ENCODE measurements at regions not wholly inside any gene's neighbourhood (a gene's known extent, or its start where the extent isn't known, plus 50 kb on each side); places are given as distances from the start of the nearest gene placed in this dataset.
"Not testable (repeated sequence)": the region's sequence is repeated elsewhere in the genome, so short reads cannot be mapped to it uniquely, and the experiment has no call there.

DNA sequence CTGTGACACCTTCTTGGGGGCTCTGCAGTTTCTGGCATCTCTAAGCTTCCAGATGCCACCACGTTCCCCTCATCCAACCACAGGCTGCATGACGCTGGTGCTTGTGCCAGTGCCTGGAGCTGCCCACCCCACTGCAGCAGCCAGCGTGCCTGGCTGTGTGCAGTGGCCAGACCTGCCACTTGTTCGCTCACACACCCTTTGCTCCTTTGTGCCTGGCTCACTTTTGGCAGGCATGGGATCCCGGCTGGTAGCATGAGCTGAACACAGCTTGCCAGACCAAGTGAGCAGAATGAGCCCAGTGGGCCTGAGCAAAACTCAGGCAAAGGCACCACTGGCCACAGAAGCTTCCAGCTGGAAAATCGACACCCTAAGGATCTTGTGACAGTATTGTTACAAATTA lies 562.9 kb upstream of the ACO1 start:
- no peak for DNase-seq

DNA sequence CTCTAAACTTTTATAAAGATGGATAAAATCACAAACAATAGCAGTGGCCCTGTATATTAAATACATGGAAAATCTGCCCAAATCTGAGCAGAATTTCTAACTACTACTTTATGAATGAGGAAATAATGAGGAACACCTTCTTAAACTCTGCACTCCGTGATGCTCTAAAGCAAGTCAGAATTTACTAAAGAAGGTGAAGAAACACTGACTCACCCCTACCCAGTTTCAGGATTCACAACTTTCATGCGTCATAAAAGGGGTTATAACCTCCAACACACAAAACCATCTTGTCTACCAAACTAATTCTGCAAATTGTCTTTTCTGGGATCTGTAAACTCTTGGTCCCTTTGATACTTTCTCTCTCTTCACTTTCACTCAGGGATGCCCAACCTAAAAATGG lies 561.1 kb upstream of the ACO1 start:
- no peak for DNase-seq

DNA sequence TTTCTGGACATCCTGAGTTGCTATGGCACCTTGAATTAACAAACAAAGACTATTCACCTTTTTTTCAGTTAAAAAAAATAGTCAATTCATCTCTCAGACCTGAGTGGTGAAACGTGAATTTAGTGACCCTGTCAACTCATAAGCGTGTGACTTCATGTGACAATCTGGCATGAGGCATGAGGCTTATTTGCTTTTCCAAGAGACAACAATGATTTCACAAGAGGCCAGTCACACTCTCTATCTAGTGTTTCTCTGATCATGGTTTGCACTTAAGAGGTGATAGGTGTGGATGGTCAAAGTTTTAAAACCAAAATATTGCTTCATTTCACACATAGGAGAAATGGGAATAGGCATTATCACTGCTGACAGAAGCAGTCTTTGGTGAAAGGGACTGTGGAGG lies 559.6 kb upstream of the ACO1 start:
- DNase-seq: no peak

DNA sequence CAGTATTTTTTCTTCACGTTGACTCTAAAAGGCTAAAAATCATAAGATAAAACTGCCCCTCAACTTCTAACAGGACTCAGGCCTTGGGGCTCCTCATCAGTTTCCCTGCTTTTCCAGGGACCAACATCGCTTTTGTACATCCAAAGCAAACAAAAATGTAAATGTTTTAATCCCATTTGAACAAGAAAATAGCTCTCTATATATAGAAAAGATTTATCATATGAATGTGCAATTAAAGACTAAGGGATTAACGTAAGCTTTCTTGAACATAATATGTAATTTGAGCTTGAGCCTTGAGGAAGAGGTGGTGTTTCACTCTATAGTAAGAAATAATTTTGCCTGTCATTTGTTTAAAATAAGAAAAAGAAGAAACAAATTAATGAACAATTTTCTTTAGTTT lies 547.2 kb upstream of the ACO1 start:
- DNase-seq: no peak

DNA sequence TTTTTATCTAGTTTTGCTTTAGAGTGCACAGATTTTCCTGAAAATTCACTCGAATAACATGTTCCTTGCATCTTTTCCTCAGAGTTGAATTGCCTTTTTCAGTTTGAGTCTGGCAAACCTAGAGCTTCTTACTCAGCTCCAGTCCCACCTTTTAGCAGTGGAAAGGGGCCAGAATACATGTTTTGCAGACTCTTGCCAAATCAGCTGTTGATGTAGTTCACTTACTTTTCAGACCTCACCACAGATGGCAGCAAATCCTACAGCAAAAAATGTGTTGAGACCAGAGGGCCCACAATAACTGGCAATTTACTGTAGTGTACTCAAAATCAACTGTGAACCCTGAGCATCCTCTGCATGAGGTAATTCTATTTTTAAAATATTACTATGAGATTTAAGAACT lies 545.2 kb upstream of the ACO1 start:
- DNase-seq: no peak

DNA sequence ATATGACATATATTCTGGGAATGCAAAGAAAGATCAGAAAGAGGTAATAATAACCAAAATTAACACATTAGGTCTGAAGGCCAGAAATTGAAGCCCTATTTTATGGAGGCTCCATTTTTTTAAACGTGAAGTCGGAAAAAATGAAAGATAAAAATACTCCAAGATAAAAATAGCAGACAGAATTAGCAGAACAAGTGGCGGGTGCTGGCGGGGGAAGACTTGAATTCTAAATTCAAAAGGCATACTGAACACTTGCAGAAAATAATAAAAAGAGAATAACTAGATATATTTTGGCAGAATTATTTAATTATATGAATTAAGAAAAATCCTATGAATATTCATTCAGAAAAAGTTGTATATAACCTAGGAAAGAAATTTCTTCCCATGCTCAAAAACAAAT lies 543.7 kb upstream of the ACO1 start:
- DNase-seq: no peak

DNA sequence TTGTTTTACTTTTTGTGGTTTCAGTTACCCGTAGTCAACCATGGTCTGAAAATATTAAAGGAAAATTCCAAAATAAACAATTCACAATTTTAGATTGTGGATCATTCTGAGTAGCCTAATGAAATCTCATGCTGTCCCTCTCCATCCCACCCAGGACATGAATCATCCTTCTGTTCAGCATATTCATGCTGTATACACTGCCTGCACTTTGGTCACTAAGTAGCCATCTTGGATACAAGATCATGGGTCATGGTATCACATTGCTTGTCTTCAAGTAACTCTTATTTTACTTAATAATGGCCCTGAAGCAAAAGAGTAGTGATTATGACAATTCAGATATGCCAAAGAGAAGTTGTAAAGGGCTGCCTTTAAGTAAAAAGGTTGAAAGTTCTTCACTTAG lies 536.5 kb upstream of the ACO1 start:
- no peak for DNase-seq

DNA sequence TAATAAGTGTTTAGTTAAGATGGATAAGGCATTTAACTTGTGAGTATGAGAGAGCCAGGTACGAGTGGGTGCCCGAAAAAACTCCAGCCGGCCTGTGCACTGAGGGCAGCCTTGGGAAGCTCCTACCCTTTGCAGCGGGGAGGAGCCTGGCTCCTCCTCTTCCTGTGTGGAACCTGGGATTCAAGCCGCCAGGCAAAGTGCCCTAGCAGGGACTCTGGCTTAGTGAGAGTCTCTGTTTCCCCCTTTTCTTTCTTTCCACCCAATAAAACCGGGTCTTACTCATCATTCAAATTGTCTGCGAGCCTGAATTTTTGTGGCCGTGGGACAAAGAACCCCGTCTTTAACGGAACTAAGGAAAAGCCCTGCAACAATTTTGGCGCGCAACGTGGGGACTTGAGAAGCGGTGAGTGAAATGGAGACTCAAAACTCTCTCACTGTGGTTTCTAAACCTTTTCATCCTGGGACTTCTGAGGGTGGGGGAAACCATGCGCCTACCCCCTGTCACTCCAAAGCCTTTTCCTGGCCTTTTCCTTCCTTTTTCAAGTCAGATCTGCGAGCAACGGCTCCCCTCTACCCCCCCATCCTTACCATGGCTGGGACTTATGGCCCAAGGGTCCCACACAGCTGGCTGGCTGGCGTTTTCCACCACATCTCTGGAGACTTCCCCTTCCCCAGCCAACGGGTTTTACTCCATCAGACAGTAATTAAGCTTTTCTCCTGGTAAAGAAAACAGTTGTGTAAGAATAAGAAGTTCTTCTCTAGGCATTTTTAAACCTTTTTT lies 535.7 kb upstream of the ACO1 start:
- no peak for DNase-seq

DNA sequence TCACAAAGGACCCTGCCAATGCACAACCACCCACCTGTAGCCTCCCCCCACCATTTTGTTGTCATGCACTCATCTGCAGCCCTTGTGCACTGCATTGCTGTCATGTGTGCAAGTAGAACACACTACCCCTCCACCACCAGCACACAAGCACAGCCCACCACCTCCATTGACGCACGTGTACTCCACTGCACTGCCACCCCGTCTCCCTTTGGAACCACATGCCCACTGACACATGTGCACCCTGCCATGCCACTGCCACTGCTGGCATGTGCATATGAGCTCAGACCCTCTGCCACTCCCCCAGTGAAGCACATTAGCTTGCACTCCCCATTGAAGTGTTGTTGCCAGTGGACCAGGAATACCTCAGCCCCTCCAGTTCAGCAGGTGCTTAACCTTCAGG lies 530.3 kb upstream of the ACO1 start:
- no peak for DNase-seq

DNA sequence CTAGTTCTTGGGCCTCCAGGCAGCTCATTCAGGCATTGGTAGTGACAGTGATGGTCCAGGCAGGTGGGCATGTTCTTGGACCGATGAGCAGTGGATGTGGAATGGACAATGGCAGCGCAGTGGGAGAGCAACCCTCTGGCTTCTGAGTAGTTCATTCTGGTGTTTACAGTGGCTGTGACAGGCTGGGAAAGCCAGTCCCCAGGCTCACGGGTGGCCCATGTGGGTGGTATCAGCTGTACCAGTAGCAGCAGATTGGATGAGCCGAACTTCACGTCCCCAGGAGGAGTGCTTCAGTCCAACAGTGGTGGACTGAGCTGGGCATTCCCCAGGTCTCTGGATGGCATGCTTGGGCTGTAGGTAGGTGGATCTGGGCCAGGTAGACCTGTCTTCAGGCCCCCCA lies 515.6 kb upstream of the ACO1 start:
- no peak for DNase-seq

DNA sequence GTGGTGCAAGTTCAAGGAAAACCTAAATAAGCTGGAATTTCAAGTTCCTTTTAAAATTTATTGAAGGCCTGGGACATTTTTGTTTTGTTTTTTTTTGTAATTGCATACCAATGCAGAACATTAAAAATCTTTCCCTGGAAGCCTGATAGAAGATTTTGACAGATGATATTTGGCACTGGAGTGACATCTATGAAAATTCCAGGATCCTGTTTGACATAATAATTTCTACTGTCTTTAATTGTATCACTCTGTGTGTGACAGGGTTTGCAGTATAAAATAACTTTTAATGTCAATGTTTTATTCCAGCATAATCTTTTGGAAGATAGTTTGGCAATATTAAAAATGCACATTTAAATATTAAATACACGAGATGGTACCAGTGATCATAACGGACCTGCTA lies 514.2 kb upstream of the ACO1 start:
- DNase-seq: no peak

DNA sequence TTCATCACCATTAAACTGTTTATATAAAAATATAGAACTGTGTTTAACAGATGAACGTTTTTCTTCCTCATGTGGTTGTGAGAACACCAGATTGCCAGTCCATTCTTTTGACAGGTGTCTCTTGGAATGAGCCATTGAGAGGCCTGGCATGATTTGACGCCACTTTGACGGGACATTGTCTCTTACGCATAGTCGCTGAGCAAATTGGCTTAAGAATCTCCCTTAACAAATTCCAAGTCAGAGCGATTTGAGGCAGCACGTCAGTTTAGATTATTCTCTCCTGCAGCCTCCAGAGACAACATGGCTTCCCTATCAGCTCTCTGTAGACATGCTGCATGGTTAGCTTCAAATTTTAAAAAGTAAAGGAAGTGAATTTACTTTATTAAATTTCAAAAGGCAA lies 510.7 kb upstream of the ACO1 start:
- DNase-seq: no peak

DNA sequence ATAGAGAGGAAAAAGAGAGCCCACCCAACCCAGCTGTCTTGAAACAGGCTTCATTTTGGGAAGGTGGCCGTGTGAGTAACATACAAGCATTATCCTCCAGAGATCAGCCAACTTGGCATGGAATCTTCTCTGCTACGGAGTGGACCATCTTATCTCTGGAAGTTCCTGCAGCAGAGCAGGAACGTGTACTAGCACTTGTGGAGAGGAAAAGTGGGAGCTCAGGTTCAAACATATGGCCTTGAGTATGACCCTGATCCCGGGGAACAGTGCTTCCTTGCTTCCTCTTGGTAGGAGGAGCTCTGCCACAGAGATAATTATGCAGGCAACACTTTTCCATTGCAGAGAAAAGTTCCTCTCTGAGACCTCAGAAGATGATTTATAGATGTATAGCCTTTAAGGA lies 490.4 kb upstream of the ACO1 start:
- DNase-seq: no peak

DNA sequence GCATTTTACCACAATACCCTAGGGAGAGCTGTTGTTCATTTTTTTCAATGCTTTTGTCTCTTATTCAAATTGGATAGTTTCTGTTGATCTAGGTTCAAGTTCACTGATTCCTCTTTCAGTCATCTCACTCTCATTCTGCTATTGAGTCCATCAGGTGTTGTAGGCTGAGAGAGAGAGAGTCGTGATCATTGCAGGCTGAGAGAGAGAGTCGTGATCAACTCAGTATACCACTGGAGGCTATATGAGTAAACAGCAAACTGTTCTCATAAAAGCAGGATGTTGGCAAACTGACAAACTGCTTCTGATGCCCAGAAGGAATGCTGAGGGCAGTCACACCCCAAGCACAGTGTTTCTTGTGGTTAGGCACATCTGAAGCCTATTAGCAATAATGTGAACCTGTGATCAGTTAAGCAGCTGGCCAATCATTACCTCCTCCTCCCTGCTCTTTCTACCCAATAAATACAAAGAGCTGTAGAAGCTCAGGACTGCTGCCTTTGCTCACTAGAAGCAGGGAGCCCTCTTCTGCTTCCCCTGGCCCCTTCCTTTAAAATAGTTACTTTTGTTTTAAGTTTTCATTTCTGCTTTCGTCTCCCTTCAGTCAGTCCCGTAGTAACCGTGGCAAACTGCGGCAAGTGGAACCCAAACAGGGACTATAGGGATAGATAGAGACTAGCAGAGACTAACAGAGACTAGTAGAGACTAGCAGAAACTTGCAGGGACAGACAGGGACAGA lies 476.1 kb upstream of the ACO1 start:
- no peak for DNase-seq

DNA sequence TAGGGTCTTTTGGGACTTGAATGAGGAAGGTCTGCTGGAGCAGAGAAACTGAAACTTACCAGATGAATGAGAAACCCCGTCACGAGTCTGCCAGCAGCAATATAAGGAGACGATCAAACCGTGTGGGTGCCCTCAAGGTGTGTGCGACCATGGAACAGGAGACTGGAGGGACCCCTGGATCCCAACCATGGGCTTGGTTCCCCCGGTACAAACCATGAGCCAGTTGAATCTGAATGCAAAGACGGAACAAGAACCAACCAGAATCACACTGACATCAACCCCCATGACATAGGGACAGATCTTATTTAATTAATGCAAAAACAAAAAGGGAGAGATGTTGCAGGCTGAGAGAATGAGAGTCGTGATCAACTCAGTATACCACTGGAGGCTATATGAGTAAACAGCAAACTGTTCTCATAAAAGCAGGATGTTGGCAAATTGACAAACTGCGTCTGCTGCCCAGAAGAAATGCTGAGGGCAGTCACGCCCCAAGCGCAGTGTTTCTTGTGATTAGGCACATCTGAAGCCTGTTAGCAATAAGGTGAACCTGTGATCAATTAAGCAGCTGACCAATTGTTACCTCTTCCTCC lies 475.5 kb upstream of the ACO1 start:
- no peak for DNase-seq

DNA sequence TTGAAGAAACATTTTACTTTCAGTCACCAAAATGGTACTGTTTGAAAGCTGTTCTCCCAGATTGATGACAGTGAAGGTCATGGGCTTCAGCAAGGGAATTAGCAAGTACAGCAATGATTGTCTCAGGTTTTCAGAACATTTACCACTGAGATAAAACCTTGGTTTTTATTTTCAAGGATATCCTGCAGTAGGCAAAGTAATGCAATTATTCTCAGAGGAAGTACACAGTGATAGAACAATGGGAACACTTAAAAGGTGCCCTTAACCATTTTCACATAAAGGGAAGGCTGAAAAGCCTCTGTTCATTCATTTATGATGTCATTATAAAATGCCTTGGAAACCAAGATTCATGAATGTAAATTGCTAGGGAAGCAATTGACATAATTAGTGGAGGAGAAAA lies 471.8 kb upstream of the ACO1 start:
- DNase-seq: no peak

DNA sequence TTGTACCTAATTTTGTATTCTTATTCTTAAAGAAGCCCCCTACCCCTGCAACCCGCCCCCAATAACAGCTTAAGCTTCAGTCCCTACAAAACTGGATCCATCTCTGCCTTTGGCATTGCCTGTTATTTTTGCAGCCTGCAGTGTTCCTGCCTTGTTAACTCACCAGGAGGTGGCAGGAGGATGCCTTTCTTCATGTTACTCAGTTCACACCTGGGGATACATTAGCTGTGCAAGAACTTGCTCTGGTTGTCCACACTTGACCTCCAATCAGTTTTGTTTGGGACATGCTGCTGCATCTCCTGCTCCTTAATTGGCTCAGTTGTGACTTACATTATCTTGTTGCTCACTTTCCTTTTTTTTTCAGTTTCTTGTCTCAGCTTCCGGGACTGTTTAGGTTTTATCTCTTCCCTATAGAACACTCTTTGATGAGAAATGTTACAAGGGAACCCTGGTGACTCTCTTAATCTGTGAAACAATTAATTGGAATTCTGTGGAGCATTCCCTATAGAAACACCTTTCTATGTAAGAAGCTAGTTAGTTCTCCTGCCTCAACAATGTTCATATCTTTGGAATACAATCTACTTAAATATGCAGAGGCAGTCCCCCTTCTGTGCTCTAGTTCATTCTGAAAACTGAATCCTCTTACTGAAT lies 467.7 kb upstream of the ACO1 start:
- no peak for DNase-seq

DNA sequence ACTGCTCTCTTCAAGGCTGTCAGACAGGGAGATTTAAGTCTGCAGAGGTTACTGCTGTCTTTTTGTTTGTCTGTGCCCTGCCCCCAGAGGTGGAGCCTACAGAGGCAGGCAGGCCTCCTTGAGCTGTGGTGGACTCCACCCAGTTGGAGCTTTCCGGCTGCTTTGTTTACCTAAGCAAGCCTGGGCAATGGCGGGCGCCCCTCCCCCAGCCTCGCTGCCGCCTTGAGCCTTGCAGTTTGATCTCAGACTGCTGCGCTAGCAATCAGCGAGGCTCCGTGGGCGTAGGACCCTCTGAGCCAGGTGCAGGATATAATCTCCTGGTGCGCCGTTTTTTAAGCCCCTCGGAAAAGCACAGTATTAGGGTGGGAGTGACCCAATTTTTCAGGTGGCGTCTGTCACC lies 446.7 kb upstream of the ACO1 start:
- not testable (repeated sequence) for DNase-seq

DNA sequence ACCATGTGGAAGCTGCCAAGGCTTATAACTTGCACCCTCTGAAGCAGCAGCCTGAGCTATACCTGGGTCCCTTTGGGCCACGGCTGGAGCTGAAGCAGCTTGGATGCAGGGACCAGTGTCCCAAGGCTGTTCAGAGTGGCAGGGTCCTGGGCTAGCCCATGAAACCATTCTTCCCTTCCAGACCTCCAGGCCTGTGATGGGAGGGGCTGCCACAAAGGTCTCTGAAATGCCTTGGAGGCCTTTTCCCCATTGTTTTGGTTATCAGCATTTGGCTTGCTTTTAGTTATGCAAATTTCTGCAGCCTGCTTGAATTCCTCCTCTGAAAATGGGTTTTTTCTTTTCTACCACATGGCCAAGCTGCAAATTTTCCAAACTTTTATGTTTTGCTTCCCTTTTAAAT lies 433.7 kb upstream of the ACO1 start:
- no peak for DNase-seq

DNA sequence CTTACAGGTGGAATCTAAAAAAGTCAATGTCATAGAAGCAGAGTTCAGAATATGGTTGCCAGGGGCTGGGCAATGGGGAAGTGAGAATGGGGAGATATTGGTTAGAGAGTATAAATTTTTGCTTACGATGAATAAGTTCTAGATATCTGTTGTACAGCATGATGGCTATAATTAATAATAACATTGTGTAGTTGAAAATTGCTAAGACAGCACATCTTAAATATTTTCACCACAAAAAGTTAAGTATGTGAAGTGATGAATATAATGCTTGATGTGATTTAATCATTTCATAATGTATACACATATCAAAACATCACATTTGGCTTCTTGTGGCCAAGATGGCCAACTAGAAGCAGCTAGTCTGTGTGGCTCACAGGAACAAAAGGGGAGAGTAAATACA lies 425.9 kb upstream of the ACO1 start:
- no peak for DNase-seq

DNA sequence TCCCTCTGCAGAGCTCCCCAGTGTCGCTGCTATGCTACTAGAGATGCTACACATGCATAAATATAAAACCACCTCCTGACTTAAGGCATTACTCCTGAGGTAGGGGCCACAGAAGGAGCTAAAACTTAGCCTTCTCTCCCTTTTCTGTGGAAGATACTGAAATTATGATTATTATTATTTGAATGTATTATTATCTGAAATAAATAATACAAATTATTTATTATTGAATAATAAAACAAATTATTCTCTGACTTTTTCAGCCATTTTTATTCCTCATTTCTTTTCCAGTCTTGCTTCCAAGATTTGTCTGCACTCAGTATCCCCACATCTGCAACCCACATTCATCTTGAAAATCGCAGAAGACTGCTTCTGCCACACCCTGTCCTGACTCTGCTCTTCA lies 414.9 kb upstream of the ACO1 start:
- no peak for DNase-seq

DNA sequence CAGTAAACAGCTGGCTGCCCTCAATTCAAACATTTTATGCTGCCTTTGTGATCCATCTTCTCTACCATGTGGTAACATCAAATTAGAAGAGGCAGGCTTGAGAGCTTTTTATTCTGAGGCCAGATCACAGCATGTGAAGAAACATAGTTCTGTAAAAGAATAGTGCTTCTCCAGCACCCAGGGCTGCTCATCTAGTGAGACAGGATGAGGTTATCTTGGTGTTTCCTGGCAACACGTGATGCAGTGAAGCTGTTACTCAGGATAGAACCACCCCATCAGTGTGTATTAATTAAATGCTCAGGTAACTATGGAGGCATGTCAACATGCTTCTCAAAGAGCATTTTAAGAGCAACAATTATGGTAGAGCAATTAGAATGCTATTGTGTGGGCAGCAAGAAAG lies 400.5 kb upstream of the ACO1 start:
- no peak for DNase-seq

DNA sequence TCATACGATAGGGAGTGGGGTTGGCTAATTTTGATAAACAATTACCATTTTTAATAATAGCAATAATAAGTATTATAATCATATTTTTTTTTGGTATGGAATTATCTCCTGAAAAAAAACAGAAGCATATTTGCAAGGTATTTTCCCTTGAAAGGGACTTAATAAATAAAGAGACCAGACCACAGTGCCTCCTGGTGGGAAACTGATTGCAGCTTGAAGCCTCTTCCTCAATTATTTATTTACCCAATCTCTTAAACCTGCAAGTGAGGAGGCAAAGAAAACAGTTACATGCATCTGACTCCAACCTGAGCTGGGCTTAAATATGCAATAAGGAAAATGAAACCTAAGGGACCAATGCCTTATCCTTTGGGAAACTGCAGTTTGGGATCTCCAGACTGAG lies 388.1 kb upstream of the ACO1 start:
- no peak for DNase-seq
